Ascending aorta (tissue), 2 donors: ENCODE measurements at regions not wholly inside any gene's neighbourhood (a gene's known extent, or its start where the extent isn't known, plus 50 kb on each side); places are given as distances from the start of the nearest gene placed in this dataset.

Source experiments
- DNase-seq, 2 donors: peaks; one replicate each; pipeline ENCODE4 v3.0.0-alpha.2; 2019; ENCODE audit warnings: low spot score in 2 of 2
- H3K27ac ChIP-seq, 2 donors: fragments of 200-600 bp; sonication (generic); one replicate each; pipeline ENCODE4 v1.5.1; 2016 to 2017; ENCODE audit warnings: mild to moderate bottlenecking in 1 of 2
- H3K27me3 ChIP-seq: fragments of 200-600 bp; sonication (generic); one replicate; pipeline ENCODE4 v1.5.1; 2017
- H3K36me3 ChIP-seq, 2 donors: fragments of 200-600 bp; sonication (generic); one replicate each; pipeline ENCODE4 v1.5.1; 2016
- H3K4me1 ChIP-seq, 2 donors: fragments of 200-600 bp; sonication (generic); one replicate each; pipeline ENCODE4 v1.5.1; 2016 to 2017; ENCODE audit warnings: mild to moderate bottlenecking in 1 of 2
- H3K4me3 ChIP-seq, 2 donors: fragments of 200-600 bp; sonication (generic); one replicate each; pipeline ENCODE4 v1.5.1; 2016 to 2017; ENCODE audit warnings: mild to moderate bottlenecking in 1 of 2
- H3K9me3 ChIP-seq, 2 donors: fragments of 200-600 bp; sonication (generic); one replicate each; pipeline ENCODE4 v1.5.1; 2016
- intact Hi-C: fragments of 100-400 bp; cut with DNase I; formaldehyde crosslinking; loops from one replicate; pipeline ENCODE4 v1.15.1; 2023
- TF ChIP-seq, protein P1 (sequence below), 3 experiments: fragments of 200-600 bp in 2 of 3; fragments of 450-650 bp in 1 of 3; sonication (generic) in 2 of 3; IDR thresholded peaks; one replicate each; pipeline ENCODE4 v1.5.1; 2016 to 2019; ENCODE audit warnings: antibody characterized with exemption in 3 of 3, mild to moderate bottlenecking in 1 of 3, moderate library complexity in 1 of 3

DNA sequence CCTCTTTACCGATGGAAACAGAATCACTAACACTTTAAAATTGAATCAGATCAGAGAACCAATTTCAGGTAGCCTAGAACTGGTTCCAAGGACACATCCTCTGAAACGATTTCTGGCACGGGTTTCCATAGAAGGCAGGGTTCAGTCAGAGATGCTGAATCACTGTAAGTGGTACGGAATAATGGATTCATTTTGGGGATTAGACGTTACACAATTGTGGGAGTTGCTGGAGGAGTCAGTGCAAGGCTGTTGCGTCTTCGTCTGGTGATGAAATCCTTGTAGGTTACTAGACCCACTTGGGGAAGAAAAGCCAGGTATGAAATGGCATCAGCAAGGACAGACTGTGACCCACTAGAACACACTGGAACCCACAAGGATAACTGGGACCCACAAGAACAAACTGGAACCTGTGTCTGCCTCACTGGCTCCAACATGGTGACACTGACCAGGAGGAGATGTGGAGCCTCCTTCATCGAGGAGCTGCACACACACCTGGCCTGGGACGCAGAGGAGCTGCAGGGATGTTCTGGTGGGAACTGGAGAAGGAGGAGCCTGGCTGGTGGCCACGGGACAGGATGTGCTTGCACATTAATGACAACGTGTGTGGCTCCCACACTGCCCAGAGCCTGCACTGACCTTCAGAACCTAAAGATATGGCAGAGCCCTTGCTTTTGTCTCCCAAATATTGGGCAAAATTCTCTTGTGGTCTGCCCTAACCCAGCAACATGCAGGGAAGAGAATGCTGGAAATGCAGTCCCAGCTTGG is 105.1 kb downstream of the TRAPPC11 start:
- intact Hi-C loops: no loop called here

DNA sequence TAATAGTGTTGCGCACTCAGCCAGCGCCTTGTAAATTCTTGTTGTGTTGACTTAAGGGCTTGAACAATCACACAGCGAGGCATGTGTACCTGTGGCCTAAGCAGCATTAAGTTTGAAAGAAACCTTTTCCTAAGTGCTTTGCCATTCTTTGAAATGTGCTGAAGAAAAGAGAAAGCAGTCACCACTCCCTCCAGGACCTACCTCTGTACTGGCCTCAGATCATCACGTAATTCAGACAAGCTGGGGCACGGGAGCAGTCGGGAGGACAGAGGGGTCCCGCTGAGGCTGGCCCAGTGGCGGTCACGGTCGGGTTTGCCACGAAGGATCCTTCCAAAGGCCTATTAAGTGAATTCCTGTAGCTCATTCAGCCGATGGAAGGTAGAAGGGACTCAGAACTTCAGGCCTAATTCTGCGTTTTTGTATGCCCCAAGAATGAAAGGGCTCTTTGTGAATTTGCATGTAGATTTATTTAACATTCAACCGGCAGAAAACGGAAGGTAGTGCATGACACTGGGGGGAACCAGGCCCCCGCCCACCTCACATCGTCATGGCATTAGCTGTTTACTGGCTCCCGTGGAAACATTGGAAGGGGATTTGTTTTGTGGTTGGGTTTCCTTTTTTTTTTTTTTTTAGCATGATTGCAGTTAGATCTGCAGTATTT is 106.3 kb downstream of the TRAPPC11 start:
- Histone ChIP-seq H3K27ac (peak overlapping the region in 1 of 2 donors; percentile 38), H3K4me3 (no peak overlapping the region), H3K4me1 (no peaks in the 10 kb centered on the region), H3K36me3 (no peaks in the 10 kb centered on the region), H3K27me3 (no peaks in the 10 kb centered on the region), H3K9me3 (no peaks in the 10 kb centered on the region)
- intact Hi-C loops: no loop called here
- TF ChIP-seq, protein P1, sequence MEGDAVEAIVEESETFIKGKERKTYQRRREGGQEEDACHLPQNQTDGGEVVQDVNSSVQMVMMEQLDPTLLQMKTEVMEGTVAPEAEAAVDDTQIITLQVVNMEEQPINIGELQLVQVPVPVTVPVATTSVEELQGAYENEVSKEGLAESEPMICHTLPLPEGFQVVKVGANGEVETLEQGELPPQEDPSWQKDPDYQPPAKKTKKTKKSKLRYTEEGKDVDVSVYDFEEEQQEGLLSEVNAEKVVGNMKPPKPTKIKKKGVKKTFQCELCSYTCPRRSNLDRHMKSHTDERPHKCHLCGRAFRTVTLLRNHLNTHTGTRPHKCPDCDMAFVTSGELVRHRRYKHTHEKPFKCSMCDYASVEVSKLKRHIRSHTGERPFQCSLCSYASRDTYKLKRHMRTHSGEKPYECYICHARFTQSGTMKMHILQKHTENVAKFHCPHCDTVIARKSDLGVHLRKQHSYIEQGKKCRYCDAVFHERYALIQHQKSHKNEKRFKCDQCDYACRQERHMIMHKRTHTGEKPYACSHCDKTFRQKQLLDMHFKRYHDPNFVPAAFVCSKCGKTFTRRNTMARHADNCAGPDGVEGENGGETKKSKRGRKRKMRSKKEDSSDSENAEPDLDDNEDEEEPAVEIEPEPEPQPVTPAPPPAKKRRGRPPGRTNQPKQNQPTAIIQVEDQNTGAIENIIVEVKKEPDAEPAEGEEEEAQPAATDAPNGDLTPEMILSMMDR (IDR thresholded peaks at IDR 0.05): no peak
- DNase-seq: no peak

More for the DNA sequence above, 105.1 kb downstream of the TRAPPC11 start:
- TF ChIP-seq, protein P1 (IDR thresholded peaks at IDR 0.05): no peak
- DNase-seq: no peak
- H3K9me3 ChIP-seq: no peaks in the 10 kb centered on the region
- H3K27me3 ChIP-seq: no peaks in the 10 kb centered on the region
- H3K36me3 ChIP-seq: no peaks in the 10 kb centered on the region
- H3K4me1 ChIP-seq: no peaks in the 10 kb centered on the region
- no peak overlapping the region for H3K4me3 ChIP-seq
- no peak overlapping the region for H3K27ac ChIP-seq

DNA sequence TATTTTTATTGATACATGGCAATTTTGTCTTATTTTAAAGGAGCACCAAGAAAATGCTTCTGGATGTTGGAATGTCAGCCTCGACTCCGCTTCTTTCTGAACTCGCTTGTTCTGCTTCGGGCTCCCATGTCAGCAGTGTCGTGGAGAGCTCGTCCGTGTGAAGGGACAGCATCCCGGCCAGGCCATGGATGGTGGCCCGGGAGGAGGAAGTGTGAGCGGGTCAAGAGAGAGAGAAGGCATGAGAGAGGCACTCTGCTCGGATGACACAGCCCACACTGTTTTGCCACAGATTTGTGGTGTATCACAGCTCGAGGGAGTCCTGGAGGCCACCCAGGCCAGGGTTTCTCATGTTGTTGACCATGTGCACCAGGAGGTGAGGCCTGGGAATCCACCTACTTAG is 107.0 kb downstream of the TRAPPC11 start:
- intact Hi-C loops: no loop called here
- Histone ChIP-seq H3K27ac (peak overlapping the region in 1 of 2 donors; percentile 40), H3K4me3 (no peak overlapping the region)

DNA sequence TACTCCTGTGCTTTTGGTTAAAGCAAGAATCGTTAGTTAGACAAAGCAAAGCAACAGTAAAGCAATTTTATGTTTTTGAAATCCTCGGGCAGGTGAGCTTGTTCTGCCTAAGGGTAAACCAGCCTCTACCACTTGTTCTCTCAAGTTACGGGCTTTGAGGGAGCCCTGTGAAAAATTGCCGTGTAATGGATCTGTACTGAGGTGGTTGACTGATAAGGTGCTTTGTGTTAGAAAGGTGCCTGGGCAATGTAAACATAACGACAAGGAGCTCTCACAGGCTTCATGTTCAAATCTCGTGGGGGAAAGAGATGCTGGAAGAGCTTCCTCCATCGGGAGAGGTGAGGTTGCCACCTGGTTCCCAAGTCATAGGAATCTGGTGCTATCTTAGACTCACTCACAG is 111.8 kb downstream of the TRAPPC11 start:
- H3K36me3 ChIP-seq: no peaks in the 10 kb centered on the region
- intact Hi-C loops: no loop called here
- H3K9me3 ChIP-seq: no peaks in the 10 kb centered on the region
- DNase-seq: no peak
- H3K27me3 ChIP-seq: no peaks in the 10 kb centered on the region
- H3K4me3 ChIP-seq: no peak overlapping the region
- H3K27ac ChIP-seq: no peak overlapping the region
- TF ChIP-seq, protein P1 (IDR thresholded peaks at IDR 0.05): no peak
- no peaks in the 10 kb centered on the region for H3K4me1 ChIP-seq

More for the DNA sequence above, 107.0 kb downstream of the TRAPPC11 start:
- H3K36me3 ChIP-seq: no peaks in the 10 kb centered on the region
- no peaks in the 10 kb centered on the region for H3K27me3 ChIP-seq
- DNase-seq: no peak
- H3K9me3 ChIP-seq: no peaks in the 10 kb centered on the region
- no peaks in the 10 kb centered on the region for H3K4me1 ChIP-seq
- TF ChIP-seq, protein P1 (IDR thresholded peaks at IDR 0.05): no peak

DNA sequence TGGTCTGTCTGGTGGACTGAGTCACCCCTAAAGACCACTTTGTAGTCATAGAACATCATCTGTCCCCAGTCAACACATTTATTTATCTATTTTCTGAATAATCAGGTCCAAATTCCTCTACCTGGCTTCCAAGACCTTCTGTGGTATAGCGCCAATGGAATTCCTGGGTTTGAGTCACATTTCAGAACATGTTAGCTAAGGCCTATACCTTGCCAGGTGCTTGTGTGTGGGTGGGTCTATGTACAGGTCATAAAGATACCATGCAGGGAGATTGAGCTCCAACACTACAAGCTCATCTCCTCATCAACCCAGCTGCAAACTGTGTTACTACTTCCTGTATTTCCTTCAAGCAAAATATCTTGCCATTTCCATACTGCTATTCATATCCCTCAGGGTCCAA is 113.3 kb downstream of the TRAPPC11 start:
- DNase-seq: no peak
- Histone ChIP-seq H3K4me3 (no peak overlapping the region), H3K27me3 (no peaks in the 10 kb centered on the region), H3K4me1 (no peaks in the 10 kb centered on the region), H3K27ac (no peak overlapping the region), H3K9me3 (no peaks in the 10 kb centered on the region), H3K36me3 (no peaks in the 10 kb centered on the region)
- TF ChIP-seq, protein P1 (IDR thresholded peaks at IDR 0.05): no peak
- intact Hi-C loops: no loop called here
